ENCODE measurements at regions not wholly inside any gene's neighbourhood (a gene's known extent, or its start where the extent isn't known, plus 50 kb on each side); places are given as distances from the start of the nearest gene placed in this dataset.

- no peak for TF ChIP-seq CTCF (IDR thresholded peaks at IDR 0.05; ENCODE audit: low read length)
- TF ChIP-seq EZH2 (IDR thresholded peaks at IDR 0.05; ENCODE audit: borderline replicate concordance, low read length) = no peak
Observed at GRCh38 chr1:72936942-72937341, 654.6 kb upstream of the NEGR1 start.

Measured in OCI-LY1 (cell line).